NCI-H2107 (cell line): ENCODE measurements at regions not wholly inside any gene's neighbourhood (a gene's known extent, or its start where the extent isn't known, plus 50 kb on each side); places are given as distances from the start of the nearest gene placed in this dataset.

Experiments
- DNase-seq: peaks from one replicate; lab custom pipeline; 2025; lab: John Stamatoyannopoulos, UW

DNA sequence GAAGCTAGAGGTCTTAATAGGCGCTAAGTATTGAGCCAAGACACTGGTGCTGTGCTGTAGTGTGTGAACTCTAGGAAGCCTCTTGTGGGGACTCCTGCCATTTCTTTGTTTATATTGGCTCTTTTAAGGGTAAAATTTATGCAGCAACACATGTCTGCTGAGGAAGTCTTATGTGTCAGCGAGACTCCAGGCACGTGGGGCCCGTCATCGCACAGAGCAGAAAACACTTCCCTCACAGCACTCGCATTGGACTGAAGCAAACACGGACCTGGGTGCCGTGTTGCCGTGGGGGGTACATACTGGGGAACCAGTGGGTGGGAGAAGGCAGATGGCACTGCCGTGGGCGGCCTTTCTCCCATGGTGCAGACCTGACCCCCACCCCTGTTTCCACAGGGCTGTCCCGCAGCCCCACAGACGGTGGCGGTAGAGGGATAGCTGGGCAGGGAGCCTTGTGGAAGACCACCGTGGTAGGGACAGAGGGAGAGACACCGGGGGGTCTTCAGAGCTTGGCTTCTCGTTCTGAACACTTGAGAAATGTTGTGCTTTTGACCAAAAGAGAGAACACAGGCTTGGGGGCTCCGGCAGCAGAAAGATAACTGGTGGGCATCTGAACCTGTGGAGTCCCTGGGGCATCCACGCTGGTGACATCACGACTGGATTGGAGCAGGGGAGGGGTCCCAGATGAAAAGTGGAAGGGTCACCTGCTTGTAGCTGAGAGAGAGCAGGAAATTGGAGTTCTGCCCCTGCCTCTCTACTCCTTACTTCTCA lies 284.7 kb upstream of the SHH start:
- DNase-seq, result no peak

DNA sequence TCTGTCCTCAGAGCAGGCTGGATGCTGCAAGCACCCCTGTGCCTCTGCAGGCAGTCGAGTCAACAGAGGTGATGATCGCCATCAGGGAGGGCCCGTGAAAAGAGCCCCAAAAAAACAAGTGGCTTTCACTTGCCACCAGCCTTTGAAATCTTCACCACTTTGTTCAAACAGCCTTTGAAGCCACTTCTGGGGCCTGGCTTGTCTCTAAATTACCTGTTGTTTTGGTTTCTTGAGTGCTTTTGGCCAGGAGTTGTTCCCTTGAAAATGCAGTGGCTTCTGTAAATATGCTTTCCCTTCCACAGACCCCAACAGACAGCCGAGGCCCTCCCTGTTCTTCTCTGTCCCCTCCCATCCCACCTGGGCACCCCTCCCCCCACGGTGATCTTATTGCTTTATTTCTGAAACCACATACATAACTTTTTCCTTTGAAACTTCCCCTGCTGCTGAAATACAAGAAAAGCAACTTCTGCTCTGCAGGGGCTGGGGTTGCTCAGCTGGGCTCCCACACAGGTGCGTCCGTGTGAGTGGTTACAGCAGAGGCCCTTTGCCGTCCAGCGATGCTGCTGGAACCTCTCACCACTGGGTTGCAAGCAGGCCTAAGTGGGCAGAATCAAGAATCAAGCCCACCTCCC lies 283.8 kb upstream of the SHH start:
- no peak for DNase-seq

DNA sequence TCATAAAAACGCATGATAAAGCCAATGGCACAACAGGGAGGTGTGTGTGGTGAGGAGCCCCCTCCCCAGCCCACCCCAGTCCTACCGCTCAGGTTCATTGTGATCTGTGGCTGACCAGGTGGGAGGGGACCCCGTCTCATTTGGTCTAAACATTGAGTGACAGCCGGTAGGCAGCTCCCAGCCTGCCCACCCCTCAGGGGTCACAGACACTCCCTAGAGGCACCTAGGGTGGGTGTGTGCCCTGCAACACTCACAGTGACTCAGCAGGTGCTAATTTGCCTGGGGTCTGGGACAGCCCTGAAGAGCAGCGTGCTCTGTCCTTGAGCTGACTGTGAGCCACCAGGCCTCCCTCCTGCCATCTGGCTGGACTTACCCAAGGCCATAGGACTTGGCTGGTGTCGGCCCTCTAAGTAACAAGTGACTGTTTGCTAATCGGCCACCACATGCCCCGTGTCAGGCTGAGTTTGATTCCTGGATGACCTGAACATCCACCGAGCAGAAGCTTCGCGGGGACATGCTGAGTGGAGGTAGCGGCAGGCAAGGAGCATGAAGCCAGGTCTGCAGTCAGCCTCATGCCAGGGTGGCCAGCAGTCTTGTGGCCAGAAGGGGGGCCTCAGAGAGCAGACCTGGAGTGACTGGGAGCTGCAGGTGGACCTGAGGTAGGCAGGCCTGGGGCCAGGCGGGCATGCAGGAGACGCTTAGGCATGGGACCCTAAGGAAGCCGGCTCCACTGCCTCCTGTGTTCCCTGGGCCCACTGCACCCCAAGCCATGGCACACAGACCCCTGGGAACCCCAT lies 282.3 kb upstream of the SHH start:
- no peak for DNase-seq

DNA sequence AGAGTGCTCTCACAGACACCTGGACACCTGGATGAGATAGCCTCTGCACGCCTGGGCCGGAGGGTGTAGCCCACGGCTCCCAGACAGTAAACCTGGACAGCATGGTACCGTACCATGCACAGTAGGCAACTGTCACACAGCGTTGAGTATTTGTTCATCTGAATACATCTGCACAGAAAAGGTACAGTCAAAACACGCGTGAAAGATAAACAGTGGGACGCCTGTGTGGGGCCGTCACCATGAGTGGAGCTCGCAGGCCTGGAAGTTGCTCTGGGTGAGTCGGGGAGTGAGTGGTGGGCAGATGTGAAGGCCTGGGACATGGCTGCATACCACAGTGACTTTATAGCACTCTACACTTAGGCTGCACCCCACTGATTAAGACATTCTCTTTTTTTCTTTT lies 280.0 kb upstream of the SHH start:
- no peak for DNase-seq

DNA sequence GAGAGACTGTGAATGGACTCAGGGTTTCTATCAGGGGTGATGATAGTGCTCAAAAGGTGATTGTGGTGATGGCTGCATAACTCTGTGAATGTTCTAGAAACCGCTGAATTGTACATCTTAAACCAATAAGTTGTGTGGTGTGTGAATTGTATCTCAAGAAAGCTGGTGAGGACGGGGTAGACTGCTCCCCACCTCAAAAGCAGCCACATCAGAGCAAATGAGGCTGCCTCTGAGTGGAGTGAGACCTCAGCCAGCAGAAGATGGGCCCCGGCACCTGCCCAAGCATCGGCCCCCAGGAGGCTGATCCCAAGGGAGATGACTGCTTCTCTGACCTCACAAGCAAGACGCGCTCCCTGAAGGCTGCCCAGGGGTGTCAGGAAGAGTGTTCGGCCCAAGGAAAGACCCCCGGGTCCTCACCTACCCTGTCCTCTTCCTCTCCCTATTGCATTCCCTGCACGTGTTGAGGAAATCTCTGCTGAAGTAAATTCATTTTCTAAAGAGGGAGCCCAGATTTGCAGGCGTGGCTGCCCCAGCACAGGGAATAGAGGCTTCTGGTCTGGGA lies 279.3 kb upstream of the SHH start:
- DNase-seq, result no peak

DNA sequence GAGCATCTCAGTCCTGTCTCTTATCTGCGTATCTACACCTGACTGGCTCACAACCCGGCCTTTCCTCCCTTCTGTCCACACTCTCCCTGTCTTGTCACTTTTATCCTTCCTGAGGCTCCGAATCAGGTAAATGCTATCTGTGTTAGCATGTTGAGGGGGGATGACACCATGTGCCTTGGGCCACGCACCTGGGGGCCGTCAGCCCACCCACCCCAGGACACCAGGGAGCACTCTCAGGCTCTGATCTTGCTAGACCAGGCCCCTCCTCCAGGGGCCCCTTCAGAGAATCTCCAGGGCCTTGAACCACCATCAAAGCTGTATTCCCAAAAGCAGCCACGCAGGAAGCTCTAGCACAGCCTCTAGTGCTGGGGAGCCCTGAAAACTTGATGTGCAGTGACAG lies 278.7 kb upstream of the SHH start:
- DNase-seq, result no peak

DNA sequence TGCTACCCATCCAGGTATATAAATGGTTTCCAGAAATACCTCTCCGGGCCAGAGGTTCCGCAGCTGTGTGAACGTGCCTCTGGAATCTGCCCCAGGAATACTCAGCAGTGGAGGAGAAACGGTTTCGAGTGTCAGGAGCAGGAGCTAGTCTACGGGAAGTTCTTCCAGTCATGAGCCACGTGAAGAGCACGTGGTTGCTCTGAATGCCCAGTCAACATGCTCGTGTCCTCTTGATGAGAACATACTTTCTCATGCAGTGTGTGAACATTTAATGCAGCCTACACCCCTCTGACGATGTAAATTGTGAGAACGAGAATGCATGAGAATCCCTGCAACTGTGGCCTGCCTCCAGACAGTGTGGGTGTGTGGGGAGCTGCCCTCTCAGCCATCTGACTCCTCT lies 277.0 kb upstream of the SHH start:
- DNase-seq, result no peak

DNA sequence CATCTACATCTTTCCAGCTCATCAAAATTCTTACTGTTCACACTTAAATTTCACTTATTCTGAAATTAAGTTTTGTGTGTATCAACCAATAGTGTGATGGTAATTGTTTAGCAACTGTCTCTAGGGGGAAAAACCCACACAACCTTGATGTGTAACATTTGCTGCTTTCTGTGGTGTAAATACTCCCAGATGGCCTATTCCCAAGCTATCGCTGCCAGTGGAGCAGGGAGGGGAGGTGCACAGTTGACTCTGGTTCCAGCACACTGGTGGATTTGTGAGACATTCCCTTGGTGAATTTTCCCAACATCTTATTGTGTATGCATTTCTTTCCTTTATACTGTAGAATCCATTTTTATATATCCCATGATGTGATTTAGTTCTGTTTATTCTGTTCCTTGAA lies 275.9 kb upstream of the SHH start:
- DNase-seq, result no peak

DNA sequence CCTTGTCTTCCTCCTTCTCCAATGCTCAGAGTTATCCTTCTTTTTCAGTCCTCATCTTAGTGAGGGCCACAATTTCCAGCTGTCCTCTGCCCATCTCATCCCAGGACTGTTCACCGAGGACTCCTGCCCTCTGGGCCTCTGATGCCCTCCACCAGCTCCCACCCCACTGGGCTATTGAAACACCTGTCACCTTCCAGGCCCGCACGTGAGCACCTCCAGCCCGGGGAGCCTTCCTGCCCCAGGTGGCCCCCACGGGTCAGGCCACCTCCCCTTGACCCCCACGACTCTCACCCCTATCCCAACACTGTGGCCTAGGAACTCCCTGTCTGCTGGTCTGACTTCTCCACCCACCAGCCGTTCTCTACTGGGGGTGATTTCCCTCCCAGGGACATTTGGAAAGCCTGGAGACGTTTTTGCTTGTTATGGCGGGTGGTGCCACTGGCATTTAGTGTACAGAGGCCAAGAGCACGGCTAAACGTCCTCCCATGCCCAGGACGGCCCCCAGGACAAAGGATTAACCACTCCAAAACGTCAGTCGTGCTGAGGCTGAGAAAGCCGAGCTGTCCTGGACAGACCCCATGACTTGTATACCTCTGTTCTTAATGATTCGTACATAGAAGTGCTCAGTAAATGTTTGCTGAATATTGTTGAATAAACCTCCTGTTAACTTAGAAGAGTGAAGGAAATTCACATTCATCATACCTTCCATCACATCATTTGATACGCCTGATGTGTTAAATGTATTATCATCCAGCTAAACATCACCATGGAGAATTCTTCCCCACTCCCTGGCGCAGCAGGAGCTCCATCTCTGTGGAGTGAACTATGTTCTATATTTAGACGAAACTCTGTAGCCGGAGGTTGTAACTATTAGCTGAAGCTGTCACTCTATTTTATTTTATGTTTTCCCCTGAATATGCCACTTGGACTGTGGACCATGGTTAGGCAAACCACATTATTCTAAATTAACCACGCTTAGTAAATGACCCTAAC lies 270.1 kb upstream of the SHH start:
- DNase-seq, result no peak

DNA sequence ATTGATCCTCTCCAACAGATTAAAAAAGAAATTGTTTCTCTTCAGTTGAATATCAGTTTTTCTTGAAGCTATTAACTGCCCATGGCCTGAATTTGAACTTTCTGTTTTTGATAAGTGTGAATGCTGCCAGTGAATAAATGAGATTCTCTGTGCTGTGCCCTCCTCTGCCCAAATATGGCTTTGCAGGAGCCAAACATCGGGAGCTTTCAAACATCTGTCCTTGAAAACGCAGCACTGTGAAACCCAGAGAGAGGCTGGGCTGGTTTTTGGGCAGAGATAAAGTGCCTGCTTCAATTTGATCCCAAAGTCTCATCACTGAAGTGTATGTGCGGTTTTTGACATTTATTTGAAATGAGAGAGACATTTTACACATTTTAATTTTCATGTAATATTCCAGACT lies 268.3 kb upstream of the SHH start:
- DNase-seq, result no peak

DNA sequence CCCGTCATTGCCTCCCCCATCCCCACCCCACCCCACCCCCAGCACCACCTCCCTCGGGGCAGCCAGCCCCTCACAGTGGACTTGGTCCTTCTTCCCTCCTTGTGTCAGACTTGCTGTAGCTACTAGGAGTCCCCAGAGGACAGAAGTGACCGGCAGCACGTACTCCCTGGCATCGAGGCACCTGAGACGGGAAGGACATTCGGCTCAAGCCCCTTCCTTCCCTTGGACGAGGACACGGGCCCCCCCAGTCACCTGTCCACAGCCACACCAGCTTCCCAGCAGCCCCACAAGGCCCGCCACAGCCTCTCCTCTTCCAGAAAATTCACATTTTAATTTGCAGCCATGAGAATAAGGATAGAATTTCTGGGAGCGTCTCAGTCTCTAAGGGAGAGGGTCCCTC lies 267.8 kb upstream of the SHH start:
- DNase-seq, result no peak

DNA sequence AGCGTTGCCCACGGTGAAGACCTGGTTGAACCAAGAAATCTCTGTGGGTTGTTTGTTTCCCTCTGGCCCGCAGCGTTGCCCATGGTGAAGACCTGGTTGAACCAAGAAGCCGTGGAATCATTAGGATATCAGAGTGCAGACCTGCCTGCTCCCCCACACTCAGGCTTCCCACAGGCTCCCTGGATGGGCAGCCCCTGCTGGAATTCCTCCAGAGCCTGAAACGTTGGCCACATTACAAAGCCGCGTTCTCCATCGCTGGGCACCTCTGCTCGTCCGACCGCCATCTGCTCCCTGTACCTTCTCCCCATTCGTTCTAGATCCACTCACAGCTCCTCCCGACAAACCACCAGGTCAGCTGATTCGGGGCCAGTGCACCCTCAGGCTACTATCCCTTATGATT lies 266.9 kb upstream of the SHH start:
- no peak for DNase-seq

DNA sequence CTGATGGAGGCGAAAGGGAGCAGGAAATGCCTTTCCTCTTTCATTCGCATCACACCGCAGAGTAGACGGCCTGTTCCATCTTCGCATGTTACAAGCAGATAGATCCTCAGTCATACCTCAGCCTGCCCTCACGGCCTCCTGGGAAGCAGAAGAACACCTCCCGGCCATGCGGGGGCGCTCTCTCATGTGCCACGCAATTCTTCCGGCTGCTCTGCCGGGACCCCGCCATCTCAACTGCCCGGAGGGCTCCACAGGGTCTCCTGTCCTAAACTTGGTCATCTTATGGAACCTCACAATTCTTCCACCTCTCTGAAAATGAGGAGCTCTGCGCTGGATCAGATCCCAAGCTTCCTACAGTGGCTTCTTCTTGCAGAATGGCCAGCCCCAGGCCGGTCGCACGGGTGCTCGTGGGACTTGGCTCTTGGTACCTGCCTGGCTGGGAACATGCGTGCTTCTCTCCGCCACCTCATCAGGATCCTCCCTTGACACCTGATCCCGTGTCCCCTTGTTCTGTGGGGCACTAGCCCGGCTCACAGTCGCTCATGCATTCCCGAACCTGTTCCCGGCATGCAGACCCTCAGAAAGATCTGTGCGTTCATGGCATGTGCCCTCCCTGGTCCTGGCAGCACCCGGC lies 262.8 kb upstream of the SHH start:
- DNase-seq, result no peak

DNA sequence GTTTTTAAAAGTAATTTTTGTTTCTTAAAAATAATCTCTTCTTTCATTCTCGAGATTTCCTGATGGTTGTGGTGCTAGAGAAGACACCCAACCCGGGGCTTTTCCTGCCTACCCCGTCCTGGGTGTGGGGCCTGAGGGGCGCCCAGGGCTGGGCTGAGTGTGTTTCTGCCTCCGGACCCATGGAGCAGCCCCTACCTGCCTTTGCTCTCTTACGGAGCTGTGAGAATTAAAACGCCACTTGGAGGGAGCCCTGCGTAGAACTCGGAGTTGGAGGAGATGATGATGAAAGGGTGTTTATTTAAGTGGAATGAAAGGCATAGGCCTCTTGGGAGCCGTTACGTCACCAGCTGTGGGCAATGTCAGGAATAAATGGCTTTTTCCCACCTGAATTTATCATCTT lies 261.8 kb upstream of the SHH start:
- DNase-seq, result no peak

DNA sequence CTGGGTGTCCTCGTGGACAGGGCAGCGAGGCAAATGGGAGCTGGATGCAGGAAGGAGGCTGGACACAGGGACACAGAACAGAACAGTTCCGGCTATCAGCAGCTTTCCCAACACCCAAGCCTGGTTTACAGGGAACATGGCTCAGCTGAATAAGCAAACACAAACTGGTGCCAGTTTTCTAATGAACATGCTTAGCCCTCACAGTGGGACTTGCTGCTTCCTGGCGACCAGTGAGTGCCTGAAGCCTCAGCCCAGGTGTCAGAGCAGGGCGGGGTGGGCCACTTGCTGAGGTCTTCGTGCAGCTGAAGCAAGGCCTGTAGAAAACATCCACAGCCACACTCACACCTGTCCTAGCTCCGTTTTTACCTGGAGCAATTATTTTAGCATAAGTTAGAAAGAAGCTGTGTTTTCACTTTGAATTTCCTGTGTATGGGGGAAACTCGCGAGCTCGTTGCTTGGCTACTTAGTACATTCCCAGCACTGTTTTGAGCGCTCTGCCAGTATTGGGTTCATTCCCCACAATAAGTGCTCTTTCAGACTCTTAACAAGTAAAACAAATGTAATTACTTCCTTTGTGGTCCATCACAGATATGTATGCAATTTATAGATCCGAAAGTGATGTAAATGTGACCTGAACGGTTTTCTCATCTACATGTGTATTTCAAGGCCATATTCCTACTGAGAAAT lies 261.2 kb upstream of the SHH start:
- no peak for DNase-seq

DNA sequence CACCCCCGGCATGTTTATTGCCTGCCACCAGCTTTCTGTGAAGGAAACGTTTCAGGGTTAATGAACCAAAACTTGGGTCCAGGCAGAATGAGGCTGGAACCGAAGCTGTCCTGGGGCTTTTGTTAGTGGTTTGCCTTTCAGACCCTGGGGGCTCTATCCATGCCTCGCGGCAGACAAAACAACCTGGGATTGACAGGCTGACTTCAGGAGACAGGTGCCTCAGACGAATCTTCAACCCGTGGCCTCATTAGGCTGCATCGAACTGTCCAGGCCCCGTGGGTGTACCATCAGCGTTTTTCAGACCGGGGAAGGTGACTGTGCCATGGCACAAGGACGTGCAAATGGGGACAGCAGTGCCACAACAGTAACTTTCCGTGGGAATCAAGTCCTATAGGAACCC lies 259.3 kb upstream of the SHH start:
- no peak for DNase-seq

DNA sequence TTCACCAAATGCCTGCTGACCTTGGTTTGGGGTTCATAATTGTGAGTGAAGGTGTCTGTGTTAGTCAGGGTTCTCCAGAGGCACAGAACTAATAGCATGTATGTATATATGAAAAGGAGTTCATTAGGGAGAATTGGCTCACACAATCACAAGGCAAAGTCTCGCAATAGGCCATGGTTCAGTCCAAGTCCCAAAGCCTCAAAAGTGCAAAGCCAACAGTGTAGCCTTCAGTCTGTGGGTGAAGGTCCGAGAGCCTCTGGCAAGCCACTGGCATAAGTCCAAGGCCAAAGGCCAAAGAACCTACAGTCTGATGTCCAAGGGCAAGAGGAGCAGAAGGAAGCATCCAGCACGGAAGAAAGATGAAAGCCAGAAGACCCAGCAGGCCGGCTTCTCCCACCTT lies 257.6 kb upstream of the SHH start:
- DNase-seq, result no peak

DNA sequence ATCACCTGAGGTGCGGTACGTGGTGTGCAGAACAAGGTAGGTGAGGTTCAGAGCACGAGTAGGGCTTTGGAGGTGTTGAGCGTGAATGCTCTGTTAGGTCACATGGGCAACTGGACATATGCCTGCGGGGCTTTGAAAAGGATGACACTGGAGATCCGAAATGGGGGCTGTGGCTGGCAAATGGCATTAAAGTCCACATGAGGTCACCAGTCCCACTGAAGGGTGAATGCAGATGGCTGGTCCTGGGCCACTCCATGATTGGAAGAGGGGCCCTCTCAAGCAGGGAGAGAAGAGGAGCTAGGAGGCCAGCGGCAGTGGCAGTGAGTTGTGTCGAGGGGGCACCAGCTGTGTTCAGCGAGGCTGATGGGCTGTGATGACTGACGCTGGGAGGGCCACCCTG lies 254.9 kb upstream of the SHH start:
- DNase-seq, result no peak

DNA sequence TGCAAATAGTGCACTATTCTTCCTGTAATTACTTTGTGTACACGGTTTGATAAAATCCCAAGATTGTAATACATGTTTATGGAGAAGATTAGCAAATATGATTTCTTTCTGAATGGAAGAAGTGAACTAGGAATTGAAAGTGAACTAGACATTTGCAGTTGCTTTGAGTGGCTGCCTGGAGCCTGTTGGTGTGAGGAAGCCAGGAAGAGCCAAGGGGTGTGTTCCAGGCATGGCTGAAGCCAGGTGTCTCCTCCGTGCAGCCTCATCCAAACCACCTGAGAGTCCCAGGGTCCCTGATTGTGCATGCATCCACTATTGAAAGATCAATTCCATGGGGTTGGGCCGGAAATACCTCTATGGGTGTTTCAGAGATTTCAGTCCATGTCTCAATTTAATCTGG lies 253.1 kb upstream of the SHH start:
- DNase-seq, result no peak

DNA sequence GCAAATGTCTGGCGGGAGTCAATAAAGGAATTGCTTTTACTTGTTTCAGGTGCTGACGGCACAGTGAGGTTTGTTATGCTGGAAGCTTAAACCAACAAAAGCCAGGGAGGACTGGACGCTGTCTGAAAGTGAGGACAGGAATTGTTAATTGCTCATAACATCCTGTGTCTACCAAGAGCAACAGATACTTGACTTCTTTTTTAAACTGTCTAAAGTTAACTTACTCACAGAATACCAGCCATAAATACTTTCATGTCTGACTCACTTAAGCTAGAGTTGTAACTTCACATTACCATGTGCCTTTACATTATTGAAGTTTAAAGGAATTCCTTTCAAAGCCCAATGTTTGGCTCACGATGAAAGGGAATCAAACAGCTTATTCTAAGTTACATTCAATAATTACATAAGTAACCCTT lies 252.7 kb upstream of the SHH start:
- DNase-seq, result no peak
